ENCODE measurements at regions not wholly inside any gene's neighbourhood (a gene's known extent, or its start where the extent isn't known, plus 50 kb on each side); places are given as distances from the start of the nearest gene placed in this dataset.

DNA sequence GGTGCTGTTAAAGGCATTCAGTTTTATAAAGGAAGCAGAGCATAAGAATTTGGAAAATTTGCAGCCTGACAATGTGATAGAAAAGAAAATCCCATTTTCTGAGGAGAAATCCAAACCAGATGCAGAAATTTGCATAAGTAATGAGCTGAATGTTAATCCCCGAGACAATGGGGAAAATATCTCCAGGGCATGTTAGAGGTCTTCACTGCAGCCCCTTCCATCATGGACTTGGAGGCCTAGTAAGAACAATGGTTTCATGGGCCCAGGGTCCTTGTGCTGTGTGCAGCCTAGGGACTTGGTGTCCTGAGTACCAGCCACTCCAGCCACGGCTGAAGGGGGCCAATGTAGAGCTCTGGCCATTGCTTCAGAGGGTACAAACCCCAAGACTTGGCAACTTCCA, 542.7 kb upstream of the NR3C2 start:
- H3K9me2 ChIP-seq (replicated peaks; ENCODE audit: low read length) = no peaks in the 10 kb centered on the region
- peaks cover 8% of the 10 kb centered on the region for H3K4me1 ChIP-seq (ENCODE audit: insufficient read depth, low read length)
- H4K20me1 ChIP-seq (ENCODE audit: low read length) = no peaks in the 10 kb centered on the region
- DNase-seq = no peak
- no peak for ATAC-seq
- H3K79me2 ChIP-seq (ENCODE audit: low read length) = no peaks in the 10 kb centered on the region
- no peak overlapping the region for H3K27ac ChIP-seq (ENCODE audit: low read length)
- CTCF ChIA-PET = no interaction called here
- no peak overlapping the region for H2AFZ ChIP-seq (ENCODE audit: low read length)
- H3K4me2 ChIP-seq (ENCODE audit: low read length) = no peak overlapping the region
- H3F3A ChIP-seq (ENCODE audit: low read length, unreplicated experiment) = no peaks in the 10 kb centered on the region
- no peak overlapping the region for H3K9ac ChIP-seq (ENCODE audit: low read length)
- BruUV-seq (replicated peaks) = no TSS peak
- H3K4me3 ChIP-seq (ENCODE audit: low read length) = no peak overlapping the region
- H3K9me3 ChIP-seq (ENCODE audit: low read length) = no peaks in the 10 kb centered on the region
- intact Hi-C loops (cut with micrococcal nuclease) = no loop called here
- TF ChIP-seq EZH2phosphoT487 (IDR thresholded peaks at IDR 0.05; ENCODE audit: borderline replicate concordance, low read length) = no peak
- TF ChIP-seq EZH2 (IDR thresholded peaks at IDR 0.05; ENCODE audit: low read length, unreplicated experiment) = no peak
- TF ChIP-seq, protein P1, sequence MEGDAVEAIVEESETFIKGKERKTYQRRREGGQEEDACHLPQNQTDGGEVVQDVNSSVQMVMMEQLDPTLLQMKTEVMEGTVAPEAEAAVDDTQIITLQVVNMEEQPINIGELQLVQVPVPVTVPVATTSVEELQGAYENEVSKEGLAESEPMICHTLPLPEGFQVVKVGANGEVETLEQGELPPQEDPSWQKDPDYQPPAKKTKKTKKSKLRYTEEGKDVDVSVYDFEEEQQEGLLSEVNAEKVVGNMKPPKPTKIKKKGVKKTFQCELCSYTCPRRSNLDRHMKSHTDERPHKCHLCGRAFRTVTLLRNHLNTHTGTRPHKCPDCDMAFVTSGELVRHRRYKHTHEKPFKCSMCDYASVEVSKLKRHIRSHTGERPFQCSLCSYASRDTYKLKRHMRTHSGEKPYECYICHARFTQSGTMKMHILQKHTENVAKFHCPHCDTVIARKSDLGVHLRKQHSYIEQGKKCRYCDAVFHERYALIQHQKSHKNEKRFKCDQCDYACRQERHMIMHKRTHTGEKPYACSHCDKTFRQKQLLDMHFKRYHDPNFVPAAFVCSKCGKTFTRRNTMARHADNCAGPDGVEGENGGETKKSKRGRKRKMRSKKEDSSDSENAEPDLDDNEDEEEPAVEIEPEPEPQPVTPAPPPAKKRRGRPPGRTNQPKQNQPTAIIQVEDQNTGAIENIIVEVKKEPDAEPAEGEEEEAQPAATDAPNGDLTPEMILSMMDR (conservative IDR thresholded peaks at IDR 0.05; ENCODE audit: low read depth, low read length) = no peak
- H3K27me3 ChIP-seq (ENCODE audit: low read length) = no peaks in the 10 kb centered on the region
- H3K36me3 ChIP-seq (ENCODE audit: low read depth, low read length) = no peaks in the 10 kb centered on the region
- POLR2A ChIA-PET (ENCODE audit: unreplicated experiment) = no interaction called here

DNA sequence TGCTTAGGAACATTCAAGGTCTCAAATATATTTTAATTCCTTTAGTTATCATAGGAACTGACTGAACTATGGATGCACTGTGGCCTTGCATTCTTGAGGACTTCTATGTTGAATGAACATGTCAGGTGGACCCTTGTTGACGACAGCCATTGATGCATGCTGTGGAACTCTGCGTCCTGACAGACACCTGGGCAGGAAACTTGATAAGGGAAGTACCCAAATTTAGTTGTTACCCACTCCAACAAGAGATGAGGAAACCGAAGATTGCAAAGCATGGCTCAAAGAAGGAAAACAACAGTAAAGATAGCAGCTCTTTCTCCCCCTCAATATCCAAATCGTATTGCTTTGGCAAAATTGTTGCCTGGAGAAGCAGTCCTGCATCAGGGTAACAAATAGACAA, 540.0 kb upstream of the NR3C2 start:
- H3K27ac ChIP-seq (ENCODE audit: low read length) = no peak overlapping the region

DNA sequence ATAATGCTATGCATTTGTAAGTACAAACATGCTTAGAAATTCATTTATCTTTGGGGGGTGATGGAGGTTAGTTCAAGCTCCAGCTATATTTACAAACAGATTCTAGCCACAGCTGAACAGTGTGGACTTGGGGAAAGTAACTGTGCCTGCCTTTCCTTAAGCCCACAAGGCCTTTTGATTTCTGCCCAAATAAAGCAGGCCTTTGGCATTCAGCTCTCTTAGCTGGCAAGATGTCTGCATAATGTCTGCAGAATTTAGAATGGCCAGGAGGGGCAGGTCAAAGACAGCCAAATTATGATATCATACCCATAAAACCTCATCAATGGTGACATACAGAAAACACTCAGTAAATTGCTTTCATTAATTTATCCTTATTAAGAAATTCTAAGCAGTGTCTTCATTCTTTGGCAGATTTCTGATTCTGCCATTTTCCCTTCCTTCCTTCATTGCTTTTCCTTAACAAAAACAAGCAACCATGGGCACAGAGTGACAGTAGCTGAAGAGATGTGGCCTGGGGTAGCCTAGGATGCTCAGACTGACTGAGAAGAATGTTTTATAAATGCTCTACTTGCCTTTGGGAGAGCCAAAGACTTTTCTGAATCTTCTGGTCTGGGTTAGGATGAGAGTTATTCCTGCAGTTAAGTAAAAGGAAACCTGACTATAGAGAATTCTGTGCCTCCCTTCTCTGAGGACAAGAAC, 538.7 kb upstream of the NR3C2 start:
- Histone ChIP-seq H3K27ac (ENCODE audit: low read length) (no peak overlapping the region), H3F3A (ENCODE audit: low read length, unreplicated experiment) (no peaks in the 10 kb centered on the region), H3K79me2 (ENCODE audit: low read length) (no peaks in the 10 kb centered on the region), H3K27me3 (ENCODE audit: low read length) (no peaks in the 10 kb centered on the region), H3K4me1 (ENCODE audit: insufficient read depth, low read length) (no peaks in the 10 kb centered on the region), H3K36me3 (ENCODE audit: low read depth, low read length) (no peaks in the 10 kb centered on the region), H3K9me3 (ENCODE audit: low read length) (no peaks in the 10 kb centered on the region), H3K4me3 (ENCODE audit: low read length) (no peak overlapping the region), H3K9ac (ENCODE audit: low read length) (no peak overlapping the region), H4K20me1 (ENCODE audit: low read length) (no peaks in the 10 kb centered on the region), H3K4me2 (ENCODE audit: low read length) (no peak overlapping the region), H2AFZ (ENCODE audit: low read length) (no peak overlapping the region), H3K9me2 (replicated peaks; ENCODE audit: low read length) (no peaks in the 10 kb centered on the region)
- CTCF ChIA-PET = no interaction called here
- BruUV-seq (replicated peaks) = no TSS peak
- ATAC-seq (no peak), DNase-seq (no peak)
- POLR2A ChIA-PET (ENCODE audit: unreplicated experiment) = no interaction called here
- intact Hi-C loops (cut with micrococcal nuclease) = no loop called here
- TF ChIP-seq, protein P1 (conservative IDR thresholded peaks at IDR 0.05; ENCODE audit: low read depth, low read length) = no peak
- no peak for TF ChIP-seq EZH2 (IDR thresholded peaks at IDR 0.05; ENCODE audit: low read length, unreplicated experiment)
- no peak for TF ChIP-seq EZH2phosphoT487 (IDR thresholded peaks at IDR 0.05; ENCODE audit: borderline replicate concordance, low read length)

More for the DNA sequence above, 540.0 kb upstream of the NR3C2 start:
- Histone ChIP-seq H4K20me1 (ENCODE audit: low read length) (no peaks in the 10 kb centered on the region), H3K9me2 (replicated peaks; ENCODE audit: low read length) (no peaks in the 10 kb centered on the region), H3K4me1 (ENCODE audit: insufficient read depth, low read length) (peaks cover 7% of the 10 kb centered on the region), H3K4me3 (ENCODE audit: low read length) (no peak overlapping the region), H3K27me3 (ENCODE audit: low read length) (no peaks in the 10 kb centered on the region), H3K4me2 (ENCODE audit: low read length) (no peak overlapping the region), H3K9me3 (ENCODE audit: low read length) (no peaks in the 10 kb centered on the region), H3K36me3 (ENCODE audit: low read depth, low read length) (no peaks in the 10 kb centered on the region), H3K79me2 (ENCODE audit: low read length) (no peaks in the 10 kb centered on the region), H3K9ac (ENCODE audit: low read length) (no peak overlapping the region), H2AFZ (ENCODE audit: low read length) (no peak overlapping the region), H3F3A (ENCODE audit: low read length, unreplicated experiment) (no peaks in the 10 kb centered on the region)
- ATAC-seq = no peak
- no peak for TF ChIP-seq EZH2 (IDR thresholded peaks at IDR 0.05; ENCODE audit: low read length, unreplicated experiment)
- TF ChIP-seq EZH2phosphoT487 (IDR thresholded peaks at IDR 0.05; ENCODE audit: borderline replicate concordance, low read length) = no peak
- TF ChIP-seq, protein P1 (conservative IDR thresholded peaks at IDR 0.05; ENCODE audit: low read depth, low read length) = no peak
- ChIA-PET CTCF (no interaction called here), POLR2A (ENCODE audit: unreplicated experiment) (no interaction called here)
- DNase-seq = no peak
- intact Hi-C loops (cut with micrococcal nuclease) = no loop called here
- no TSS peak for BruUV-seq (replicated peaks)

All from PC-3 (cell line).